GM12891 (cell line): ENCODE measurements at regions not wholly inside any gene's neighbourhood (a gene's known extent, or its start where the extent isn't known, plus 50 kb on each side); places are given as distances from the start of the nearest gene placed in this dataset.

Source experiments
- POLR2A ChIP-seq: IDR thresholded peaks from 2 replicates; pipeline ENCODE4 v1.6.1; 2011; ENCODE audit warnings: low read depth, low read length, control low read depth
- POLR2AphosphoS5 ChIP-seq: IDR thresholded peaks from 2 replicates; pipeline ENCODE4 v1.6.1; 2011; ENCODE audit warnings: low read depth, low read length, control low read depth
- TAF1 ChIP-seq: IDR thresholded peaks from 2 replicates; pipeline ENCODE4 v1.6.1; 2011; ENCODE audit warnings: low read depth, low read length, control low read depth

GRCh38 chr2:200022511-200022910, 67.1 kb downstream of the MAIP1 start:
- TF ChIP-seq TAF1, result no peak
- TF ChIP-seq POLR2A, result no peak
- no peak for TF ChIP-seq POLR2AphosphoS5
